ENCODE measurements at regions not wholly inside any gene's neighbourhood (a gene's known extent, or its start where the extent isn't known, plus 50 kb on each side); places are given as distances from the start of the nearest gene placed in this dataset.

GRCh38 chr3:140752499-140752898 is 74.6 kb downstream of the TRIM42 start:
- no peak for DNase-seq (ENCODE audit: low read depth)
- no peak overlapping the region for H3K4me3 ChIP-seq (ENCODE audit: low read length)
- TF ChIP-seq CTCF (conservative IDR thresholded peaks at IDR 0.05; ENCODE audit: low read length), result no peak

- TF ChIP-seq CTCF (conservative IDR thresholded peaks at IDR 0.05; ENCODE audit: low read length), result no peak
- no peak for DNase-seq (ENCODE audit: low read depth)
Measured at GRCh38 chr3:140753865-140754754, 76.2 kb downstream of the TRIM42 start.

GRCh38 chr3:140754936-140755335 is 77.1 kb downstream of the TRIM42 start:
- H3K4me3 ChIP-seq (ENCODE audit: low read length), result no peak overlapping the region
- no peak for DNase-seq (ENCODE audit: low read depth)
- TF ChIP-seq CTCF (conservative IDR thresholded peaks at IDR 0.05; ENCODE audit: low read length), result no peak

More at GRCh38 chr3:140753865-140754754, 76.2 kb downstream of the TRIM42 start:
- H3K4me3 ChIP-seq (ENCODE audit: low read length), result no peak overlapping the region

- DNase-seq (ENCODE audit: low read depth), result no peak
- TF ChIP-seq CTCF (conservative IDR thresholded peaks at IDR 0.05; ENCODE audit: low read length), result no peak
- no peak overlapping the region for H3K4me3 ChIP-seq (ENCODE audit: low read length)
Measured at GRCh38 chr3:140756240-140757016, 78.6 kb downstream of the TRIM42 start.

- DNase-seq (ENCODE audit: low read depth), result no peak
- H3K4me3 ChIP-seq (ENCODE audit: low read length), result no peak overlapping the region
- no peak for TF ChIP-seq CTCF (conservative IDR thresholded peaks at IDR 0.05; ENCODE audit: low read length)
Measured at GRCh38 chr3:140758791-140759444, 81.1 kb downstream of the TRIM42 start.

GRCh38 chr3:140760324-140761075 is 82.6 kb downstream of the TRIM42 start:
- no peak overlapping the region for H3K4me3 ChIP-seq (ENCODE audit: low read length)
- no peak for TF ChIP-seq CTCF (conservative IDR thresholded peaks at IDR 0.05; ENCODE audit: low read length)
- DNase-seq (ENCODE audit: low read depth), result no peak
